ENCODE measurements at regions not wholly inside any gene's neighbourhood (a gene's known extent, or its start where the extent isn't known, plus 50 kb on each side); places are given as distances from the start of the nearest gene placed in this dataset.

DNA sequence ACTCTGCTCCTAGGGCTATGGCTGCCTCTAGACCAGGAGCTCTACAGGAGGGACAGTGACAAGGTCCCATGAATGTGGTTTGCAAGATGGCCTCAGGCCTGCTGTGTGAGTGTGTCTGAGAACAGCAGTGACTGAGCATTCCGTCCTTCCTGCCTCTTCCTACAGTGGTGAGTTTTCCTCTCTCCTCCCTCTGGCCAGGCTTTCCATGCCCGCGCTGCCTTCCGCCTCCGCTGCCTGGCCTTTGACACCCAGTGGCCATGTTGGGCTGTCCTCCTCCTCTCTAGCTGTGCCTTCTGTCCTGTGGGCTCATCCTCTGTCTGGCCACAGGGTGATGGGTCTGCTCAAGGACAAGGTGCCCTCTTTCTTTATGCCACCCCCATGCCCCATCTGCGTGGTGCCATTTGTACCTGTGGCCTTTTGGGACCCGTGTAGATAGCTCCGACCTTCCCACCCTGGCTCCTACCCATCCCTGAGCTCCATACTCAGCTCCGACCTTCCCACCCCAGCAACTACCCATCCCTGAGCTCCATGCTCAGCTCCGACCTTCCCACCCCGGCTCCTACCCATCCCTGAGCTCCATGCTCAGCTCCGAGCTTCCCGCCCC lies 970.4 kb downstream of the BRD1 start:
- no peak overlapping the region for H3K4me3 ChIP-seq (ENCODE audit: insufficient read depth, low read depth, low read length)
- H3K9ac ChIP-seq (ENCODE audit: low read depth, low read length): no peak overlapping the region
- ATAC-seq (ENCODE audit: low read depth) (no peak), DNase-seq (no peak)
- H2BK20ac ChIP-seq (ENCODE audit: low read depth, low read length): no peak overlapping the region
- no peak overlapping the region for H3K27ac ChIP-seq (ENCODE audit: insufficient read depth, low read length)
- no peaks in the 10 kb centered on the region for H3K27me3 ChIP-seq (ENCODE audit: control insufficient read depth, insufficient read depth, low read length)
- TF ChIP-seq MXI1 (IDR thresholded peaks at IDR 0.05; ENCODE audit: borderline replicate concordance, low read depth, low read length) (no peak), RCOR1 (IDR thresholded peaks at IDR 0.05; ENCODE audit: insufficient replicate concordance, low read length) (no peak), POLR2A (IDR thresholded peaks at IDR 0.05; ENCODE audit: low read depth, low read length) (no peak), MAZ (IDR thresholded peaks at IDR 0.05; ENCODE audit: borderline replicate concordance, low read depth, low read length) (no peak)
- no peak overlapping the region for H3K56ac ChIP-seq (ENCODE audit: extremely low read depth, insufficient read depth, low read length)
- intact Hi-C loops (cut with micrococcal nuclease): no loop called here
- H3K9me3 ChIP-seq (ENCODE audit: control insufficient read depth, insufficient read depth, low read length): peaks cover 58% of the 10 kb centered on the region
- ChIA-PET CTCF (no interaction called here), POLR2A (ENCODE audit: unreplicated experiment) (no interaction called here)
- H2BK120ac ChIP-seq (ENCODE audit: low read depth, low read length): no peak overlapping the region
- H3K79me1 ChIP-seq (ENCODE audit: low read depth in 1 of 2, low read length in 2 of 2): no peaks in the 10 kb centered on the region
- no peak overlapping the region for H2BK5ac ChIP-seq (ENCODE audit: low read depth, low read length, poor library complexity, severe bottlenecking)
- no peaks in the 10 kb centered on the region for H4K20me1 ChIP-seq (ENCODE audit: insufficient read depth, low read length)
- H3K18ac ChIP-seq (ENCODE audit: low read depth, low read length): no peak overlapping the region
- no peaks in the 10 kb centered on the region for H3K36me3 ChIP-seq (ENCODE audit: control insufficient read depth, insufficient read depth, low read length)
- no peak overlapping the region for H2AK5ac ChIP-seq (ENCODE audit: low read depth, low read length)
- no TSS peak for BruUV-seq (replicated peaks)
- in situ Hi-C loops (cut with MboI; ENCODE audit: low sequenced_read_pairs): no loop called here
- H4K8ac ChIP-seq (ENCODE audit: low read depth in 2 of 2, low read length in 2 of 2): no peak overlapping the region
- H2BK15ac ChIP-seq (ENCODE audit: low read depth, low read length): no peak overlapping the region
- H3K9me1 ChIP-seq (ENCODE audit: insufficient read depth, low read length): no peaks in the 10 kb centered on the region
- H3K4me2 ChIP-seq (ENCODE audit: low read depth, low read length): no peak overlapping the region
- H2AK9ac ChIP-seq (replicated peaks; ENCODE audit: low read depth, low read length, poor library complexity): no peak overlapping the region
- H4K91ac ChIP-seq (ENCODE audit: insufficient read depth, low read depth, low read length): no peak overlapping the region
- no peak overlapping the region for H4K5ac ChIP-seq (ENCODE audit: low read depth, low read length)
- 68% methylated on average over 11 of the region's 13 CpGs; no CpG with 5 or more reads in 1 of the 2 experiments for WGBS, 2 experiments (ENCODE audit: extremely low coverage in 2 of 2, insufficient read length in 1 of 2)
- no peak overlapping the region for H3K14ac ChIP-seq (replicated peaks; ENCODE audit: low read depth, low read length)
- no peak overlapping the region for H3K4ac ChIP-seq (ENCODE audit: low read depth, low read length)
- no peak overlapping the region for H2AFZ ChIP-seq (replicated peaks; ENCODE audit: low read length, poor library complexity)
- dilution Hi-C loops (cut with HindIII; ENCODE audit: low sequenced_read_pairs, unreplicated experiment): no loop called here
- no peaks in the 10 kb centered on the region for H3K4me1 ChIP-seq (ENCODE audit: control insufficient read depth, insufficient read depth, low read length)
- H3K23ac ChIP-seq (ENCODE audit: low read depth, low read length): no peak overlapping the region

All from IMR-90 (cell line).